ENCODE measurements at regions not wholly inside any gene's neighbourhood (a gene's known extent, or its start where the extent isn't known, plus 50 kb on each side); places are given as distances from the start of the nearest gene placed in this dataset.

DNA sequence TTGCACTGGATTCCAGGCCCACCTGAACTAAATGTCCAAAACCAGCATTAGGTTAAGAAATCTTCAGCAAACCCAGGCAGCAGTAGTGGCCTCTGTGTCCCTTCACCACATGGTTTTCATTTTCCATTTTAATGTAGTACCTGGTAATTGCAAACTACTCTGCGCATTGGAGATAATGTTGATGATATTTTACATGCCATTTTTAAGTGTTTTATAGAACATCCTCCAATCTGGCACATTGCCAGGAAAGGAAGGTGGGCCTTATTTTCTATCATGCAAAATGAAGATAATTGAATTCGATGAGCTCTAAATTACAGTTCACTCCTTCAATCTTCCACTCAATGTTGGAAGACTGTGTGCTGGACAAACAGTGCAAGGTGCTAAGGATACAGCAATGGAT is 89.5 kb downstream of the ZC3H11B start:
- intact Hi-C loops (cut with micrococcal nuclease) = no loop called here

DNA sequence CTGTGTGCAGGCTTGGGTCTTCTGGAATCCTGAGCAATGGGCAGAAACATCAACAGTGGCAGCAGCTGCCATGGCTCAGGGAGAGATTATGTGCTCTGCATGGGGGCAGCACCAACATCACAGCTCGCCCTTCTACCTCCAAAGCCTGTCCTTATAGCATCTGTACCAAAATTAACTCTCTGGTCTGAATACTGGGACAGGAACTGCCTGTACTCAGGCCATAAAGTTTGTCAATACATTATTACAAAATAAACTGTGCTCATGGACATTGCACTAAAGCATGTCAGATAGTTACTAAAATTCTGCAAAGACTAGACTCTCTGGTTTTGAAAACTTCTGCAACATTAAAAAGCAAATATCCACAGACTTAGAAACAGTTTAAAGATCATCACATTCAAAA is 91.6 kb downstream of the ZC3H11B start:
- intact Hi-C loops (cut with micrococcal nuclease) = no loop called here

DNA sequence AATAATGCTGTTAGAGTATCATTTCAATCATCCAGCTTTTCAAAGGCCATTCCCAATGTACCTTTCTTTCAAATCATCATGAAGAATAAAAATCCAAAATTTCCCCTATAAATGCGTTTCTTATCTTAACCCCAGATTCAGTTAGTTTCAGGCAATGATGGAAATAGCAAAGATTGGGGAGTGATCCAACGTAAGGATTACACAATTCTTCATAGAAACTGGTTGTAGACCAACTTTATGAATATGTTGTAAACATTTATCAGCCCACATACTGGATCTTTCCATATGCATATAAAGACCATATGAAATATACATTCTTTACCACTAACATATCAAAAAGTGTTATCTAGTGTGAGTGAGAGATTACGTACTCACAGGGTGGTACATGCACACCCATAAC is 92.7 kb downstream of the ZC3H11B start:
- intact Hi-C loops (cut with micrococcal nuclease) = no loop called here

DNA sequence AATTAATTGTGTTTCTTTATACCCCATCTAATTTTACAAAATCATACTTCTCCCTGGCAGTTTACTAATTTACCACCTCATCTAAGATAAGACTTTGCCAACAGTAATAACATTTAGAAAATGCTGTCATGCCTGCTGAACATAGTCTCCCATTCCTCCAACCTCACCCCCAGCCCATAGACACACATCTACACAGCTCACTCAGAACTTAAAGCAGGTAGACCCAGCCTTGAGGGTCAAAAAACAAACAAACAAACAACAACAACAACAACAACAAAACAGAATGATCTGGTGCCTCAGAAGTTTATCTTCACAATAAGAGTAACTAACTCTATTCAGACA is 94.0 kb downstream of the ZC3H11B start:
- intact Hi-C loops (cut with micrococcal nuclease) = no loop called here

DNA sequence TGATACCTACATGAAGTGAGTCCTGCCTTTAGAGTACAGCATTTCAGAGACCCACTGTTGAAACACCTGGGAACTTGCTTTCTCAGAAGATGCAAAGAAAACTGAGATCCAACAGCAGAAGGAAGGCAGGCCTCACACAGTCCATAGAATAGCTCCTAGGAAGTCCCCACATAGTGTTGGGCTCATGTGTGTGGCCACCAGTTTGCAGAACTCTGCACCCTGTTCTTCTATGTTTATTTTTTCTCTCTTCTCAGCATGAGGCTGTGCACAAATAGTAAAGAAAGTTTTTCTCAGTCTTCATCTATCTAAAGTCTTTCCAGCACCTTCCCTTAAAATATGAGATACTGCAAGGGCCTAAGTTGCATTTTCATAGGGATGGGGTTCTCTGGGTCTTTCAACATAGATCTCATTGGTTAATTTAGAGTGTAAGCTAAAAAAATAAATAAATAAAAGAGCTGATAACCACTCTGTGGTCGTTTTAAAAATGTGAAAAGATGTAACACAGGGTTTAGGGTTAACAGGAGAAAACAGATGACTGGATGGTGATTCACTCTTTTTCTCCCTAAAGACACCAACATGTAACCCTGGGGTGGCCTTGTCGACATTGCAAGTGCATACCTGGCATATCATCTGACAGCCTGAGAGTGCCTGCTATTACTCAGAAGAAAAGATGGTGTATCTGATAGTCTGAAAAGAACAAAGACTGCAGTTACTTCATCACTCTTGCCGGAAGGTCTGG is 94.6 kb downstream of the ZC3H11B start:
- intact Hi-C loops (cut with micrococcal nuclease) = no loop called here

DNA sequence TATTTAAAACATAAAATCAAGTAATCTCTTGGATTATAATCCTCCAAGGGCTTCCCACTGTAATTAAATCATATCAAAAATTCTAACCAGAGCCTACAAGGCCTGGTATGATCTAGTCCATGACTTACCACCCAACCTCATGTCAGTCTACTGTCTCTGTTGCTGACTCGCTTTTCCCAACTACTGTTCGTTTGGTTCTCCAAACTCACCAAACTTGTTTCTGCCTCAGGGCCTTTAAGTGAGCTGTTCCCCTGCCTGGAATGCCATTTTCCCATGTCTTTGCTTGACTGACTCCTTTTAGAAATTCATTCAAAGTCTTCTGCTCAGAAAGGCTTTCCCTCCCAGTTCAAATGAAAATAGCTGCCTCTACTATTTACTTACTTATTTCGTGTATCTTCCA is 95.9 kb downstream of the ZC3H11B start:
- intact Hi-C loops (cut with micrococcal nuclease) = no loop called here

DNA sequence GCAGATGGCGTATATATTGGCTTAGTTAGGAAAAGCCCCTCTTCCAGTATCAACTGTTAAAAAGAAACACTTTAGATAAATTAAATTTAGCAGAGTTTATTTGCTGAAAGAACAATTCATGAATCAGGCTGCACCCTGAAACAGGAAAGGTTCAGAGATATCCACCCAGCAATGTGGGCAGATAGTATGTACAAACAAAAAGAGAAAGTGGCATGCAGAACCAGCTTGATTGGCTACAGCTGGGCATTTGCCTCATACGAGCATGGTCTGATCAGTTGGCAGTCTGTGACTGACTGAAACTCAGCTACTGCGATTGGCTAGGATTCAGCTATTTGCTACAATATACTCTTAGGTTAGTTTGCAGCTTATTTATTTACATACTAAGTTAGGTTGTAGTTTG is 98.2 kb downstream of the ZC3H11B start:
- intact Hi-C loops (cut with micrococcal nuclease) = no loop called here

DNA sequence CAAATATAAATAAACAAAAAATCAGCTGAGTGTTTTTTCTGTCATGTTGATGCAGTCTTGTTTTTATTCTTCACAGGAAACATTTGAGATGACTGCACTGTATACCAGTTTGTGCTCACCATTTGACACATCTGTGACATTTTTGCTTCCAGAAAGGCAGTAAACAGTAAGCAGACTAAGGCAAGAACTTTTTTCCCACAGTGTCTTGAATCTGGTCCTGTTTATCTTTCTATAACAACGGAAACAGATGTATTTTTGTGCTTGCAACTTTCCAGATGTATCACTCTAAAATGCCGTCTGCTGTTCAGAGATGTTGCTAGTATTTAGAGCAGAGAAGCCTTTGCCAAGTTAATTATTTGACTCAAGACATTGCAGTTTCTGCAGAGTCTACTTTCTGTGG is 105.5 kb downstream of the ZC3H11B start:
- intact Hi-C loops (cut with micrococcal nuclease) = no loop called here

DNA sequence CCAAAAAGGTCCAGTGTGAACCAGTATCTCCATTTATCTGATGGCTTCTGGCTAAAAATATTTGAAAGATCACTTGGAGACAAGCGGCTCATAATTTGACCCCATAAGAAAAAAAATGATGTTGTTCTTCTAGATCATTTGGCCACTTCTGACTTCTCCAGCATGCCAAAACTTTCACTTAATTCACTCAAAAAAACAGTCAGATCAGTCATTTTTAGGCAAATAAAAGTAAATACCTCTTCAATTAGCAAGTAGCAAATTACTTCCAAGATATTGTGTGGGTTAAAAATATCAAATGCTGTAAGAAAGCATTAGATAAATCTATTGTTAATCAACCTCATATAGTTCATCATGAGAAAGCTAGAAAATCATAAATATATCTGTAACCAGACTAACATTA is 106.0 kb downstream of the ZC3H11B start:
- intact Hi-C loops (cut with micrococcal nuclease) = no loop called here

DNA sequence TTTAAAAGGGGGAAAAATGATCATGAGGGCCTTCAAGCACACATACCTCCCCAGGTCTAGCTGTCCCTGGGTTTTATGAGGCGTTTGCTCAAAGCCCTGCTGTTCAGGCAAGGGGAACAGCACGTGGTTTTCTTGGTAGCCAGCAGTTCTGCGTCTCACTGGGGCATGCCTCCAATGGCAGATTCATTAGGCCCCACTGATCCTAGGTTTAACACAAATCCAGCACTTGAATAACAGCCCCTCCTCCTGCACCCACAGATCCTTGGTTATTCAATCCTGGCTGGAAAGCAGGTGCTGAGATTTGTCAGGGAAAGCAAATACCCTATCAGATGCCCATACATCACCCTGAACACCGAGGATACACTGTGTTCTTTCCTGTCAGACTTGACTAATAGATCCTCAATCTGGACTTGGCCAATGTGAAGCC is 106.4 kb downstream of the ZC3H11B start:
- intact Hi-C loops (cut with micrococcal nuclease) = no loop called here

DNA sequence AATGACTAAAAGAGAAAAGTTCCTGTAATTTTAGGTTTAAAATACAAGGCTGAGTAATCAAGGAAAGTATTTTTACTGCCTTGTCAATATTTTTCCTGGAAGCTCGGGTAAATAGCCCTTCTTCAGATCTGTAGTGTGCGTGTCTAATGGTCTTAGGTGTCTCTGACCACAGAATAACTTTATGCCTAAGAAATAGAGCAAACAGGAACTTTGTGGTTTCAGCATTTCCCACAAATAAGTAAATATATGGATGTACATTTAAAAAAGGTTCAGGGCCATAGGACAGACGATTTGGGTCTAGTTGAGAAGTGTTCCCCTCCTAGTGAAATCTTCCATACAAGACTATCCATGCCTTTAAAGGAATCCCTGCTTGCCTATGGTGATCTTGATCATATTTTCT is 107.0 kb downstream of the ZC3H11B start:
- intact Hi-C loops (cut with micrococcal nuclease) = no loop called here

DNA sequence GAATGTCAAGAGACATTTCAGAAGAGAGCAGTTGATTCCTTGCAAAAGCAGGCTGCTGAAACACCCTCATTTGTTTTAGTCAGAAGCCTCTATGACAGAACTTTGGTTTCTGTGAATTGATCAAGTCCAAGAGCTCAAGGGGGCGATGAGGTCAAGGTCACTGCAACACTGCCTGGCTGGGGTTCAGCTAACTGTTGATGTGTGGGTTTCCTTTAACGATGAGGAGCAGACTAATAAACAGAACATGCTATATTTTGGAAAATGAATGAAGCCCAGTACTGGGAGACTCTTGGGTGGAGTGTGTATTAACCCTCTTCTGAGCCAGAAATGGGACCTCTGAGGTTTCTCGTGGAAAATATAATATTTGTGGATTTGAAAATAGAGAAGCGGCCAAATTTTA is 109.3 kb downstream of the ZC3H11B start:
- intact Hi-C loops (cut with micrococcal nuclease) = no loop called here

DNA sequence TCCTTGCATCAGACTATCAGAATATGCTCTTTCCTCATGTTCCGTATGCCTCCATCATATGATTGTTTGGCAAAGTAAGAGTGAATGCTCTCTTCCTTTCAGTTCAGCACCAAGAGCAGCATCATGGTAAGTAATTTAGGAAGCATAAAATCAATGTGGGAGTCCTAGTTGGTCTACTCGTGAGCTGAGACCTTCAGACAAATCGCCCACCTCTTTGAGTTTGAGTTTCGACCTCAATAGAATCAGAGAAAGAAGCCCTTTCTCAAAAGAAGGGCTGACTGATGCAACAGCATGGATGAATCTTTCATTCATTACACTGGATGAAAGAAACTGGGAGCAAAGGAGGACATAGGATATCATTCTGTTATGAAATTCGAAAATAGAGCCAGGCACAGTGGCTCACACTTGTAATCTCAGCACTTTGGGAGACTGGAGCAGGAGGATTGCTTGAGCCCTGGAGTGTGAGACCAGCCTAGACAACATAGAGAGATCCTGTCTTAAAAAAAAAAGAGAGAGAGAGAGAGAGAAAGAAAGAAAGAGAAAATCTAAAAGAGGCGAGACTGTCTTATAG is 112.5 kb downstream of the ZC3H11B start:
- intact Hi-C loops (cut with micrococcal nuclease) = no loop called here

DNA sequence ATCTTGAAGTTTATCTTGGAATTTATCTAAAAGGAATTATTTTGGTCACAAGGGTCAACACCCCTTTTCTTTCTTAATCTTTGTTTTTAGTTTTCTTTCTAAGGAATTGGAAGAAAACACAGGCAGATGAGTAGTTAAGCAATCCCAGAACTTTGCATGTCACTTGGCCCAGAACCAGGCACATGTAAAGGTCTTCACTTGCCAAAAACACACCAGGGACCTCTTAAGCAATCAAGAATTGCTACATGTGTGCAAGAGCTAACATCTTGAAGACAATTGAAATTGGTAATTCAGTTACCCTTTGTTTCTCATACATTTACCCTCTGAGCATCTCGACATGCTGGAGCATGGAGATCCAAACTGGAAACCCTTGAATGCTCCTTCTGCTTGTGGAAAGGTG is 114.2 kb downstream of the ZC3H11B start:
- intact Hi-C loops (cut with micrococcal nuclease) = no loop called here

DNA sequence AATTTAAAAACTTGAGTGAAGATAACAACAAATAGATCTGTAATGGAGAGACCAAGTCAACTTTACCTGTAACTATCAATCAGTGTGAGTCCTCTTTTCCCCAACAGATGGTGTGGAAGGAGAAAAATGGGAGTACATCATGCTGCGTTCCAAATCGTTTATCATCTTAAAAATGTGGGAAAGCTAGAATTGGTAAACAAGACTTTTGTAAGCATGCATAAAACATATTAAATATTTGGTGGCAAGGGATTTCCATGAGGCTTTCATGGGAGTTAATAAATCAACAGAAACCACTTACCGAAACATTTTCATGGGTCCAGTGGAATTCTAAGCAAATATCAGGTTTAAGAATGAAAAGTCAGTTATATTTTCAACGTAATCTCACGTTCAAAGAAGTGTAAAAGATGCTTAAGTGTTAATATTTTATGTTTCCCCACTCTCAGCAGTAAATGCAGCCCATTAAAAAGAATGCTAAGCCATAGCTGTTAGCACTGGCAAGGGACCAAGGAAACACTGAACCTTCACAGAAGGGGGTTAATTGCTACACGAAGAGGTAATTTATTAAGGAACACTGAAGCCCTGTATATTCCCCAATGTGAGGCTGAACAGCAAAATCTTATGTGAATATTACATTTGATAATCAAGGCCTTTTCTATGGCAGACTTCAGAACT is 117.0 kb downstream of the ZC3H11B start:
- intact Hi-C loops (cut with micrococcal nuclease) = no loop called here

DNA sequence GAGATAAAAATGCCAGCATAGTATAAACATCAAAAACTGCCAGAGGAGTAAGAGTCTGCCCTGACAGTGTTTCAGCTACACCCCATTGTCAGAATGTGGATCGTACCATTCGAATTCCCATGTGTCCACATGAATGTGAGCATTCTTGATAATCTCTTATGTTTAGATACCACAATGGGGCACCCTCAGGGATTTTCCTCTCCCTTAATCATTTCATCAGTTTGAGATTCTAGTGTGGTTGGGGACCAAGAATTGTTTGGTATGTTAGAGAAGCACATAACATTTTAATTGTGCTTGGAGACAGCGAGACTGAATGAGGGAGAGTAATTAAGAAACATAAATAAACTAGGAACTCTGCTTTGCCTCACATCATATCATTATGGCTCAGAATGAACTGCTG is 120.2 kb downstream of the ZC3H11B start:
- intact Hi-C loops (cut with micrococcal nuclease) = no loop called here

DNA sequence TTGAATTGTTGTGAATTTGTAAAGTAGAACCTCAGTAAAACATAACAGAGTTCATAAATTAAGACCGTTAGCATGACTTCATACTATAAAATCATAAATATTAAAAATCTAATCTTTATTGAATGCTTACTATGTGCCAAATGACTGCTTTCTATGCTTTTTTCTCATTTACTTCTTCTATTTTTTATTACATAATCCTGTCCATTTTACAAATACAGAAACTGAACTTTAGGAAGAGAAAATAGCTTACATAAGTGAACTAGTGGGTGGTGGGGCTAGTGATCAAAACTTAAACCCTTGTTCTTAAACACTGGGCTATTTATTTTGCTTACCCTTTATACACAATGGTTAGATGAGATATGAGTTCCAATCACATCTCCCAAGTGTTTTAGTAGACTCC is 122.3 kb downstream of the ZC3H11B start:
- intact Hi-C loops (cut with micrococcal nuclease) = no loop called here

DNA sequence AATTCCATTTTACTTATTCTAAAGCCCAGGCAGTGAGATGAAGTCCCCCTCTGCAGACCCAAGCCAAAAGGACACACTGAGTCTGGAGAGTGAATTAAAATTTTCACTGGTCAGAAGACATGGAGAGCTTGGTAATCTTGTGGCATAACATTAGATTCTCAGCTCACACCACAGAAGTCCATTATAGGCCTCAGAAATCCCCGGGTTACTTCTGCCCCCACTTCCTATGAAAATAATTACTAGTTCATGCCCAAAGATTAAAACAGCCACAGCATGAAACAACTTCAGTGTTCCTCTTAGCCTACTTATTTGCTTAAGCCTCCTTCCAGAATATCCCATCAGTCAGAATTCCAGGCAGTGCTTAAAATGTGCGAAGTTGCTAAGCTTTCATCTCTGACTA is 123.3 kb downstream of the ZC3H11B start:
- intact Hi-C loops (cut with micrococcal nuclease) = no loop called here

DNA sequence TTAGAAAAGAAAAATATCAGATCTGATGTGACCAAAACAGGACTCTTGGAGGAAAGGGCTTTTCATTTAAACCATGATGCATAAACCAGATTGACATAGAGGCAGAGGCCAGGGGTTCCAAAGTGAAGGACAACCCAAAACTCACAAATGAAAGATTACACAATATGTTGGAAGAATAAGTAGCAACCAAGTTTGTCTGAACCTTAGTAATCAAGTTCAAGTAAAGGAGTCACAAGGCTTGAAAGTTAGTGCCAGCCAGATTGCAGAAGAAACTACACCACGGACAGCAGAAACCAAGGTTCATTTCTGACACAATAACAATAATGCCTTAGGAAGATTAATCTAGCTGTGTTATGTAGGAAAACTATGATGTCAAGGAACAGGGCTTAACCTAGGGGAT is 124.6 kb downstream of the ZC3H11B start:
- intact Hi-C loops (cut with micrococcal nuclease) = no loop called here

DNA sequence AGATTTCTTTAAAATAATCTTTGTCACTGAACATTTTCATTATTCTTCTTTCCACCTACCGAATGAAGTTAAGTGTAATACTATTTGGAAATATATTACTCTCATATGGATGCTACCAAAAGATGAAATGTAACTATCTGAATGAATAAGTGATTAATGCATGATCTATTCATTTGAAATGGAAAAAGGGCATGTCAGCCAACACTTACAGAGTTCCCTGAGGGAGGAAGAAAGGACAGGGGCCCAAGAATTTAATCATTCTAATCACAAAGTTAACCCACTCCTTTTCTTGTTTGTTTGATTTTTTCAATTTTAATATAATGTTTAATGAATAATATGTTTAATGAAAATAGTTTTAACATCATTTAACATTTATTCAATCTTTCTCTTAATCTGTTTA is 129.4 kb downstream of the ZC3H11B start:
- intact Hi-C loops (cut with micrococcal nuclease) = no loop called here

DNA sequence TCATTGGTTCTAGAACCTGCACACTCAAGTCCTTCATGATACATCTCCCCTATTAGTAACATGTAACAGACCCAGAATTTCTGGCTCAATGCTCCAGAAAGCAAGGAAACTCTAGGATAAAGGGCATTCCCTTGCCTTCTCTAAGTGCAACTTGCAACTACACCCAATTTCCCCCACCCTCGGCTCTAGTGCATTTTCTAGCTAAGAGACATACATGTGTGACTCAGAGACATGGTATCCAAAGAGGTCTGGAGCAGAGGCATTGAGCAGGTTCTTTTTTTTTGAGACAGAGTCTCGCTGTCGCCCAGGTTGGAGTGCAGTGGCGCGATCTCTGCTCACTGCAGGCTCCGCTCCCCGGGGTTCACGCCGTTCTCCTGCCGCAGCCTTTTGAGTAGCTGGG is 132.9 kb downstream of the ZC3H11B start:
- intact Hi-C loops (cut with micrococcal nuclease) = no loop called here

DNA sequence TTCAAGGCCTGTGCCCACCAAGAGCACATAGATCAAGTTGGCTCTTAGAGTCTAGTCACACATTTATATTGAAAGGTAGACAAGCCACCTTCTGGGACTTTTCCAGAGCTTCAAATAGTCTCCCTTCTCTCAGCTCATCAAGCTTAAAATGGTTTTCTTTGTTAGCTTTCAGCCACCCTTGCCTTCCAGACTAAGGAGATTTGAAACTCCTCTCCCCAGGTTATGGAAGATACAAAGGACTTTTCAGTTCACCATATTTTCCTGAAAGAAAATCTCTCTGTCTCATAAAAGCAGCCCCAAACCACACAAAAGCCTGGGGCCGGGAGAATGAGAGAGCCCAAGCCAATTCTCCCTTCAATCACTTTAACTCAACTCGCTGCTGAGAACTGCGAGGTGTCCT is 134.1 kb downstream of the ZC3H11B start:
- intact Hi-C loops (cut with micrococcal nuclease) = no loop called here

DNA sequence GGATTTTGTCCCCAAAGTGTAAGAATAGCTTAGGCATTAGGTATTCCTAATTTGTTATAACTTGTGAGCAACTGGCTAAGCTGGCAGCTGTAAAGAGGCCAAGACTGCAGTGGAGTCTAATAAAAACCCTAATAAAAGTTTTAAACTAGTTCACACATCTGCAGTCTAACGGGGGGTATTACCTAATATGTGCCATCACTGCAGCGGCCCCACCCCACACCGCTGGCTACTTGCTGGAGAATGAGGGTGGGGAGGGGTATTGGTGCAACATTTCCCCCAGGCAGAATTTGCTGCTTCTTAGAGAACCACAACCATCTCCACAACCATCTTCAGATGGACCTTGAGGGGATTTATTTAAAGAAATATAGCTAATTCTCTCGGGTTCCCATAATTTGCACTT is 135.0 kb downstream of the ZC3H11B start:
- intact Hi-C loops (cut with micrococcal nuclease) = no loop called here
